Activated CD8-positive, alpha-beta memory T cell treated with anti-CD3 and anti-CD28 coated beads for 36 hours (primary cell): ENCODE measurements at regions not wholly inside any gene's neighbourhood (a gene's known extent, or its start where the extent isn't known, plus 50 kb on each side); places are given as distances from the start of the nearest gene placed in this dataset.

Experiments used
- CTCF ChIA-PET: fragments of 350-600 bp; sonication (Branson Sonifier 250); formaldehyde crosslinking; loops from one replicate; lab custom pipeline; 2021; ENCODE audit warnings: antibody characterized with exemption; lab: Charles Lee
- POLR2A ChIA-PET: fragments of 350-600 bp; sonication (Branson Sonifier 250); formaldehyde crosslinking; loops from one replicate; lab custom pipeline; 2021; ENCODE audit warnings: antibody characterized with exemption; lab: Charles Lee

- CTCF ChIA-PET: no interaction called here
Measured at GRCh38 chr1:78401148-78401547, 89.6 kb upstream of the PTGFR start.

GRCh38 chr1:78408192-78408591 lies 82.6 kb upstream of the PTGFR start:
- POLR2A ChIA-PET: no interaction called here
- CTCF ChIA-PET: no interaction called here

More at GRCh38 chr1:78401148-78401547, 89.6 kb upstream of the PTGFR start:
- POLR2A ChIA-PET: no interaction called here

GRCh38 chr1:78408810-78409209 lies 82.0 kb upstream of the PTGFR start:
- ChIA-PET CTCF (no interaction called here), POLR2A (no interaction called here)

DNA sequence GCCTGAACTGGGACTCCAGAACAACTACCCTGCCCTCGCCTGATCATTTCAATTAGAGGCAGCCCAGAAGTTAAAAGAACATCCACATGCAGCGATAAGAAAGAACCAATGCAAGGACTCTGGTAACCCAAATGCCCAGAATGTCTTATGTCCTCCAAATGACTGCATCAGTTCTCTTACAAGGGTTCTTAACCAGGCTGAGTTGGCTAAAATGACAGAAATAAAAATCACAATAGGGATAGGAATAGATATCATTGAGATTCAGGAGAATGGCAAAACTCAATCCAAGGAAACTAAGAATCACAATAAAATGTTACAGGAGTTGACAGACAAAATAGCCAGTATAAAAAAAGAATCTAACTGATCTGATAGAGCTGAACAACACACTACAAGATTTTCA lies 80.1 kb upstream of the PTGFR start:
- ChIA-PET CTCF (interaction anchor here (0.6 kb wide), 1 partner anchor 156 kb away, joined by 3 read pairs; no protein-coding TSS in a partner anchor), POLR2A (no interaction called here)

- ChIA-PET POLR2A (no interaction called here), CTCF (no interaction called here)
Measured at GRCh38 chr1:78411707-78412106, 79.1 kb upstream of the PTGFR start.

DNA sequence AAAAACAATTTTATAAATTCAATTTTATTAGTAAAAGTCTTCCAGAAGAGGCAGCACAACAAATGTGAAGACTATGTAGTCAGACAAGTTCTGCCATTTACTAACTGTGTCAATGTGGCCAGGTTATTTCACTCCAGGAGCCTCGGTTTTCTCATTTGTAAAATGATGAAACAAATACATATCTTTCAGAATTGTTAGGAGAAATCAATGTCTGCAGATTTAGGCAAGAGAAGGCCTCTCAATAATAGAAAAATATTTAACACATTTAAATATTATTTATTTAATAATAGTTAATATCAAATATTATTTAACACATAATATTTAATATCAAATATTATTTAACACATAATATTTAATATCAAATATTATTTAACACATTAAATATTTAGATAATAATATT lies 75.6 kb upstream of the PTGFR start:
- ChIA-PET POLR2A (no interaction called here), CTCF (no interaction called here)

- ChIA-PET POLR2A (no interaction called here), CTCF (no interaction called here)
Measured at GRCh38 chr1:78419309-78419708, 71.5 kb upstream of the PTGFR start.

DNA sequence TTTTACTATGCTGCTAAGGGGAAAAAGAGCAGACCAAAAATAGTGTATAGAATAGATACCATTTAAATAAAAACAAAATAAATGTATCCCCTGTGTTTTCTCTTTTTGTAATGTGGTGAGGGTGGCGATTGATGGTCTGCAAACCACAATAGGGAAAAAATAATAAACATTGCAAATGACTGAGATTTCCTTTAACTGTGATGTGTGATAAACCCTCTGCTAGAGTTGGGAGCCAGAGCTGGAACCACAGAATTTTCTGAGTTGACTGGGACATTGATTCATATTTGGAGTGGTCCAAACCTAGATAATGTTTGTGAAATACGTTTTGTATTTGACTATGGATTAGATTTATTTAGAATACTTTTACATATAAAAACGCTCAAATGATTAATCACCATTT lies 70.6 kb upstream of the PTGFR start:
- POLR2A ChIA-PET: no interaction called here
- CTCF ChIA-PET: no interaction called here

GRCh38 chr1:78420688-78421087 lies 70.1 kb upstream of the PTGFR start:
- CTCF ChIA-PET: no interaction called here
- POLR2A ChIA-PET: no interaction called here

GRCh38 chr1:78424720-78425119 lies 66.1 kb upstream of the PTGFR start:
- POLR2A ChIA-PET: no interaction called here
- CTCF ChIA-PET: no interaction called here

GRCh38 chr1:78426408-78426807 lies 64.4 kb upstream of the PTGFR start:
- POLR2A ChIA-PET: no interaction called here
- CTCF ChIA-PET: no interaction called here

GRCh38 chr1:78427506-78427905 lies 63.3 kb upstream of the PTGFR start:
- CTCF ChIA-PET: no interaction called here
- POLR2A ChIA-PET: no interaction called here

DNA sequence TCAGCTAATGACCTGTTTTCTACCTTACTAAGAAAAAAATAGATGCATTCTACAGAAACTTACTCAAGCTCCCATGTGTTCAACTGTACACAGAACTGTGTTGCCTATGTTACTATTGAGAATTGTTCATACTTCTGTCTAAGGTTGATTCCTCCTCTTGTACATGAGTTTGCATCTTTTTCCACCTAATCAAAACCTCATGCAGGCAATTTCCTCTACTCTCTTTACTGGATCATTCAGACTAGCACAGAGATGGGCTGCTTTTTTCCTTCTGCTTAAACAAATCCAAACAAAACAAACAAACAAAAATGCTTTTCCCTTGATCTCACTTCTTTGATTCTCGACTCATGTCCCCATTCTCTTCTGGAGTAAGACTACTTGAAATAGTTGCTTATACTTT lies 58.8 kb upstream of the PTGFR start:
- ChIA-PET CTCF (no interaction called here), POLR2A (no interaction called here)

- CTCF ChIA-PET: no interaction called here
- POLR2A ChIA-PET: no interaction called here
Measured at GRCh38 chr1:78434351-78434750, 56.4 kb upstream of the PTGFR start.

GRCh38 chr1:78436961-78437360 lies 53.8 kb upstream of the PTGFR start:
- ChIA-PET CTCF (no interaction called here), POLR2A (no interaction called here)

GRCh38 chr1:78437396-78437795 lies 53.4 kb upstream of the PTGFR start:
- POLR2A ChIA-PET: no interaction called here
- CTCF ChIA-PET: no interaction called here

- ChIA-PET POLR2A (no interaction called here), CTCF (no interaction called here)
Measured at GRCh38 chr1:78437941-78438340, 52.8 kb upstream of the PTGFR start.

GRCh38 chr1:78440381-78440793 lies 50.4 kb upstream of the PTGFR start:
- ChIA-PET CTCF (no interaction called here), POLR2A (no interaction called here)
